Fibroblast of lung (primary cell): ENCODE measurements at regions not wholly inside any gene's neighbourhood (a gene's known extent, or its start where the extent isn't known, plus 50 kb on each side); places are given as distances from the start of the nearest gene placed in this dataset.
A peak's percentile ranks its signal among the peaks of the same experiment; 100 is the strongest.

ENCODE experiments used
- DNase-seq, 2 donors: peaks; one replicate each; pipeline versions ENCODE4 v3.0.0 to v3.0.0-alpha.2; 2010; ENCODE audit warnings: low read depth in 2 of 2
- H2AFZ ChIP-seq: 2 replicates; pipeline ENCODE4 v1.5.1; 2012; ENCODE audit warnings: low read length, control low read depth, inconsistent platforms
- H3K27ac ChIP-seq: 2 replicates; pipeline ENCODE4 v1.5.1; 2011; ENCODE audit warnings: low read length, control low read depth; ENCODE audit not compliant: insufficient read depth
- H3K27me3 ChIP-seq: 2 replicates; pipeline ENCODE4 v1.5.1; 2011; ENCODE audit warnings: mild to moderate bottlenecking, low read length; ENCODE audit not compliant: control insufficient read depth, insufficient read depth
- H3K36me3 ChIP-seq: 2 replicates; pipeline ENCODE4 v1.5.1; 2011; ENCODE audit warnings: low read length; ENCODE audit not compliant: control insufficient read depth, insufficient read depth
- H3K4me1 ChIP-seq: 2 replicates; pipeline ENCODE4 v1.5.1; 2011; ENCODE audit warnings: low read length; ENCODE audit not compliant: control insufficient read depth, insufficient read depth; ENCODE audit errors: extremely low read depth
- H3K4me2 ChIP-seq: 2 replicates; pipeline ENCODE4 v1.5.1; 2011; ENCODE audit warnings: low read length, control low read depth; ENCODE audit not compliant: insufficient read depth; ENCODE audit errors: extremely low read depth
- H3K4me3 ChIP-seq, 4 experiments: fragments of 200-600 bp in 1 of 4; sonication (generic) in 1 of 4; replicated peaks in 1 of 4; 2 replicates each; pipeline ENCODE4 v1.5.1; 2011 to 2016; ENCODE audit warnings: low read length in 4 of 4, low read depth in 3 of 4, mild to moderate bottlenecking in 3 of 4, control low read depth in 2 of 4, inconsistent platforms in 1 of 4, mixed read lengths in 1 of 4; ENCODE audit not compliant: insufficient read depth in 1 of 4; ENCODE audit errors: control extremely low read depth in 1 of 4
- H3K79me2 ChIP-seq: 2 replicates; pipeline ENCODE4 v1.5.1; 2012; ENCODE audit warnings: mild to moderate bottlenecking, low read length, inconsistent platforms; ENCODE audit not compliant: control insufficient read depth, insufficient read depth
- H3K9ac ChIP-seq: 2 replicates; pipeline ENCODE4 v1.5.1; 2011; ENCODE audit warnings: mild to moderate bottlenecking, low read length, control low read depth; ENCODE audit not compliant: insufficient read depth
- H3K9me3 ChIP-seq: 2 replicates; pipeline ENCODE4 v1.5.1; 2012; ENCODE audit warnings: low read depth, low read length; ENCODE audit not compliant: control insufficient read depth, insufficient read depth
- H4K20me1 ChIP-seq: 2 replicates; pipeline ENCODE4 v1.5.1; 2011; ENCODE audit warnings: low read length; ENCODE audit not compliant: control insufficient read depth, insufficient read depth; ENCODE audit errors: extremely low read depth
- CTCF ChIP-seq, 2 donors: IDR thresholded peaks in 1 of 2; conservative IDR thresholded peaks in 1 of 2; 1 replicate in 1 of 2; 2 replicates in 1 of 2; pipeline ENCODE4 v1.5.1; 2011 to 2012; ENCODE audit warnings: low read length in 2 of 2, control low read depth in 1 of 2, inconsistent platforms in 1 of 2, low read depth in 1 of 2, mild to moderate bottlenecking in 1 of 2
- EZH2 ChIP-seq: IDR thresholded peaks from 2 replicates; pipeline ENCODE4 v1.5.1; 2012; ENCODE audit warnings: low read length, control low read depth, mild to moderate bottlenecking; ENCODE audit errors: missing control alignments

- TF ChIP-seq EZH2 (no peak), CTCF (conservative IDR thresholded peaks at IDR 0.05 in 1 of 2, IDR thresholded peaks at IDR 0.05 in 1 of 2; ENCODE audit: low read depth in 1 of 2, low read length in 2 of 2) (peak; percentile 26 to 76)
- no peaks in the 10 kb centered on the region for H3K27me3 ChIP-seq
- no peaks in the 10 kb centered on the region for H3K36me3 ChIP-seq
- H4K20me1 ChIP-seq = no peaks in the 10 kb centered on the region
- no peak overlapping the region for H3K9ac ChIP-seq
- peak; percentile 65 to 83 for DNase-seq
- H3K79me2 ChIP-seq = no peaks in the 10 kb centered on the region
- no peaks in the 10 kb centered on the region for H3K9me3 ChIP-seq
- H3K4me3 ChIP-seq = no peak overlapping the region
- no peaks in the 10 kb centered on the region for H3K4me1 ChIP-seq
- H3K4me2 ChIP-seq = no peak overlapping the region
- no peak overlapping the region for H3K27ac ChIP-seq
- H2AFZ ChIP-seq = no peak overlapping the region
These were observed 1577.0 kb upstream of the TENM3 start for GRCh38 chr4:180665994-180666824.

- no peak for DNase-seq
- H3K27ac ChIP-seq = no peak overlapping the region
- no peak overlapping the region for H3K4me2 ChIP-seq
- H3K9me3 ChIP-seq = no peaks in the 10 kb centered on the region
- no peak overlapping the region for H3K9ac ChIP-seq
- no peak overlapping the region for H3K4me3 ChIP-seq
- no peaks in the 10 kb centered on the region for H4K20me1 ChIP-seq
- no peaks in the 10 kb centered on the region for H3K4me1 ChIP-seq
- TF ChIP-seq CTCF (conservative IDR thresholded peaks at IDR 0.05 in 1 of 2, IDR thresholded peaks at IDR 0.05 in 1 of 2; ENCODE audit: low read depth in 1 of 2, low read length in 2 of 2) (no peak), EZH2 (no peak)
- no peaks in the 10 kb centered on the region for H3K79me2 ChIP-seq
- H3K27me3 ChIP-seq = no peaks in the 10 kb centered on the region
- no peaks in the 10 kb centered on the region for H3K36me3 ChIP-seq
- no peak overlapping the region for H2AFZ ChIP-seq
These were observed 1574.5 kb upstream of the TENM3 start for GRCh38 chr4:180668732-180669131.

GRCh38 chr4:180669680-180670079 lies 1573.5 kb upstream of the TENM3 start:
- Histone ChIP-seq H3K36me3 (no peaks in the 10 kb centered on the region), H3K9ac (no peak overlapping the region), H3K27me3 (no peaks in the 10 kb centered on the region), H3K4me1 (no peaks in the 10 kb centered on the region), H3K9me3 (no peaks in the 10 kb centered on the region), H2AFZ (no peak overlapping the region), H3K79me2 (no peaks in the 10 kb centered on the region), H3K4me2 (no peak overlapping the region), H3K4me3 (no peak overlapping the region), H3K27ac (no peak overlapping the region), H4K20me1 (no peaks in the 10 kb centered on the region)
- DNase-seq = peak in 1 of 2 donors; percentile 96
- TF ChIP-seq EZH2 = no peak
- TF ChIP-seq CTCF (conservative IDR thresholded peaks at IDR 0.05 in 1 of 2, IDR thresholded peaks at IDR 0.05 in 1 of 2; ENCODE audit: low read depth in 1 of 2, low read length in 2 of 2) = no peak
